Trophoblast cell (in vitro differentiated cells and primary cell): ENCODE measurements at regions not wholly inside any gene's neighbourhood (a gene's known extent, or its start where the extent isn't known, plus 50 kb on each side); places are given as distances from the start of the nearest gene placed in this dataset.

ENCODE experiments used
- DNase-seq, 2 donors: peaks; one replicate each; pipeline ENCODE4 v3.0.0-alpha.2; 2016
- H2AFZ ChIP-seq: 2 replicates; pipeline ENCODE4 v1.6.1; 2013; ENCODE audit warnings: low read length, moderate library complexity, mild to moderate bottlenecking; ENCODE audit not compliant: insufficient read depth, poor library complexity
- H2AK5ac ChIP-seq: 2 replicates; pipeline ENCODE4 v1.6.1; 2013; ENCODE audit warnings: mild to moderate bottlenecking, low read length
- H2BK120ac ChIP-seq: 2 replicates; pipeline ENCODE4 v1.6.1; 2013; ENCODE audit warnings: low read length, mild to moderate bottlenecking, moderate library complexity; ENCODE audit not compliant: insufficient read depth, poor library complexity
- H2BK12ac ChIP-seq: 2 replicates; pipeline ENCODE4 v1.6.1; 2013; ENCODE audit warnings: mild to moderate bottlenecking, low read length, moderate library complexity
- H2BK5ac ChIP-seq: 2 replicates; pipeline ENCODE4 v1.6.1; 2013; ENCODE audit warnings: low read length, low read depth, moderate library complexity, mild to moderate bottlenecking; ENCODE audit not compliant: poor library complexity
- H3K14ac ChIP-seq: 2 replicates; pipeline ENCODE4 v1.6.1; 2013; ENCODE audit warnings: mild to moderate bottlenecking, low read length
- H3K18ac ChIP-seq: 2 replicates; pipeline ENCODE4 v1.6.1; 2013; ENCODE audit warnings: mild to moderate bottlenecking, low read length
- H3K23ac ChIP-seq: 2 replicates; pipeline ENCODE4 v1.6.1; 2013; ENCODE audit warnings: low read length
- H3K27ac ChIP-seq: 2 replicates; pipeline ENCODE4 v1.5.1; 2013; ENCODE audit warnings: low read depth, mild to moderate bottlenecking, inconsistent platforms, low read length, moderate library complexity
- H3K27me3 ChIP-seq: 2 replicates; pipeline ENCODE4 v1.6.1; 2013; ENCODE audit warnings: inconsistent platforms, mild to moderate bottlenecking, low read length, moderate library complexity; ENCODE audit not compliant: insufficient read depth
- H3K36me3 ChIP-seq, 2 experiments: 1 replicate in 1 of 2; 2 replicates in 1 of 2; pipeline ENCODE4 v1.6.1; 2013; ENCODE audit warnings: low read length in 2 of 2, mild to moderate bottlenecking in 2 of 2, moderate library complexity in 1 of 2; ENCODE audit not compliant: insufficient read depth in 2 of 2, control insufficient read depth in 1 of 2
- H3K4ac ChIP-seq: 2 replicates; pipeline ENCODE4 v1.6.1; 2013; ENCODE audit warnings: low read depth, mild to moderate bottlenecking, low read length, moderate library complexity
- H3K4me1 ChIP-seq, 2 experiments: 1 replicate in 1 of 2; 2 replicates in 1 of 2; pipeline ENCODE4 v1.6.1; 2013; ENCODE audit warnings: low read length in 2 of 2, mild to moderate bottlenecking in 2 of 2, moderate library complexity in 1 of 2; ENCODE audit not compliant: insufficient read depth in 2 of 2, control insufficient read depth in 1 of 2
- H3K4me2 ChIP-seq: 2 replicates; pipeline ENCODE4 v1.6.1; 2013; ENCODE audit warnings: inconsistent platforms, mild to moderate bottlenecking, low read length, moderate library complexity
- H3K4me3 ChIP-seq: 2 replicates; pipeline ENCODE4 v1.5.1; 2013; ENCODE audit warnings: mild to moderate bottlenecking, low read depth, low read length, inconsistent platforms
- H3K79me1 ChIP-seq: one replicate; pipeline ENCODE4 v1.6.1; 2013; ENCODE audit warnings: low read length
- H3K79me2 ChIP-seq: 2 replicates; pipeline ENCODE4 v1.6.1; 2013; ENCODE audit warnings: low read length, mild to moderate bottlenecking; ENCODE audit not compliant: control insufficient read depth, insufficient read depth, poor library complexity
- H3K9ac ChIP-seq: 2 replicates; pipeline ENCODE4 v1.6.1; 2013; ENCODE audit warnings: mild to moderate bottlenecking, low read length
- H3K9me3 ChIP-seq: 2 replicates; pipeline ENCODE4 v1.6.1; 2013; ENCODE audit warnings: low read depth, mild to moderate bottlenecking, control low read depth, inconsistent platforms, low read length; ENCODE audit not compliant: insufficient read depth
- H4K12ac ChIP-seq: 2 replicates; pipeline ENCODE4 v1.6.1; 2013; ENCODE audit warnings: low read depth, mild to moderate bottlenecking, low read length, moderate library complexity
- H4K8ac ChIP-seq: 2 replicates; pipeline ENCODE4 v1.6.1; 2013; ENCODE audit warnings: low read depth, mild to moderate bottlenecking, low read length, moderate library complexity
- H4K91ac ChIP-seq: one replicate; pipeline ENCODE4 v1.6.1; 2013; ENCODE audit warnings: low read depth, mild to moderate bottlenecking, low read length, moderate library complexity
- whole genome bisulfite sequencing: extraction: QIAGEN DNeasy Blood & Tissue Kit; methylation state at CpG from one replicate; pipeline ENCODE4 v1.1.7; 2013; ENCODE audit warnings: missing lambda C conversion rate; ENCODE audit not compliant: insufficient read length, insufficient coverage; ENCODE audit errors: extremely low coverage; 5-methylcytosine and 5-hydroxymethylcytosine counted together

DNA sequence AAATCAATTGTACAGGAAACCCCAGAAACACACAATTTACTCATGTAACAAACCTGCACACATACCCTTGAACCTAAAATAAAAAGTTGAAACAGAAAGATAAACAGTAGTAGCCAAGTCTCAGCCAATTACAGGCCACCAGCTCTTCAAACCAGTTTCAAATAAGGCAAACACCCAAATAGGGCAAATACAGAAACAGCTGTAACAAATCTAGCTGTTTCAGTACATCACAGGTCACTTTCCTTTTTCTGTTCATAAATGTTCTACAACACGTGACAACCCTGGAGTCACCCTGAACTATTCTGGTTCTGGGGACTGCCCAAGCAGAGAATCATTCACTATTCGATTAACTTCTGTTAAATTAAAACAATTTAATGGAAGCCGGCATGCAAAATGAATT lies 329.0 kb downstream of the GJA1 start:
- H4K8ac ChIP-seq: no peak overlapping the region
- H3K36me3 ChIP-seq: no peaks in the 10 kb centered on the region
- H3K27ac ChIP-seq: no peak overlapping the region
- no peak overlapping the region for H2BK5ac ChIP-seq
- no peaks in the 10 kb centered on the region for H3K79me1 ChIP-seq
- no peak overlapping the region for H3K23ac ChIP-seq
- no peak overlapping the region for H3K4ac ChIP-seq
- H3K79me2 ChIP-seq: no peaks in the 10 kb centered on the region
- no peak overlapping the region for H3K4me2 ChIP-seq
- H3K27me3 ChIP-seq: no peaks in the 10 kb centered on the region
- WGBS: no CpG with 5 or more reads among the region's 3 CpGs
- no peak overlapping the region for H3K14ac ChIP-seq
- H2BK120ac ChIP-seq: no peak overlapping the region
- no peak overlapping the region for H2AFZ ChIP-seq
- no peak for DNase-seq
- H2AK5ac ChIP-seq: no peak overlapping the region
- no peak overlapping the region for H4K91ac ChIP-seq
- no peak overlapping the region for H4K12ac ChIP-seq
- H3K9ac ChIP-seq: no peak overlapping the region
- no peak overlapping the region for H3K4me3 ChIP-seq
- peaks cover 2% of the 10 kb centered on the region for H3K9me3 ChIP-seq
- H3K4me1 ChIP-seq: no peaks in the 10 kb centered on the region
- no peak overlapping the region for H2BK12ac ChIP-seq
- no peak overlapping the region for H3K18ac ChIP-seq

DNA sequence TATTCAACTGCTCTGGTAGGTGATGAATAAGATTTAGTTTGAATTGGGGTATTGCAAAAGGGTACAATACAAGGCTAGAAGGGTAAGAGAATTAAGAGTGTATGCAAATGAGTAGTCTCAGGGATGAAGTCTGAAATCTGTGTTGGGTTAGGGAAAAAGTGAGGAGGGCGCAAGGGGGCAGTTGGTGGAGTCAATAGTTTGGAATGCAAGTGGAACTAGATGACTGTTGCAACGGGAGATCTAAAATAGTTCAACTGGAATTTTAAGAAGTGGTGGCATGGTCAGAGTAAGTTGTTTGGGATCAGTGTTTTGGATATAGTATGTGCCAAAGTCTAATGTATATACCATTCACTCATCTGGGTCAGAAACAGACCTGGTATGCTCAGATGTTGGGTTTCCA lies 329.6 kb downstream of the GJA1 start:
- Histone ChIP-seq H3K79me1 (no peaks in the 10 kb centered on the region), H3K27me3 (no peaks in the 10 kb centered on the region), H2AK5ac (no peak overlapping the region), H3K79me2 (no peaks in the 10 kb centered on the region), H3K14ac (no peak overlapping the region), H4K12ac (no peak overlapping the region), H2AFZ (no peak overlapping the region), H3K36me3 (no peaks in the 10 kb centered on the region), H3K4me3 (no peak overlapping the region), H3K23ac (no peak overlapping the region), H3K9me3 (peaks cover 2% of the 10 kb centered on the region), H2BK120ac (no peak overlapping the region), H3K27ac (no peak overlapping the region), H2BK5ac (no peak overlapping the region), H3K9ac (no peak overlapping the region), H4K91ac (no peak overlapping the region), H3K18ac (no peak overlapping the region), H3K4ac (no peak overlapping the region), H3K4me1 (no peaks in the 10 kb centered on the region), H4K8ac (no peak overlapping the region), H3K4me2 (no peak overlapping the region), H2BK12ac (no peak overlapping the region)
- no CpG with 5 or more reads among the region's 2 CpGs for WGBS
- DNase-seq: peak in 1 of 2 donors; percentile 33

DNA sequence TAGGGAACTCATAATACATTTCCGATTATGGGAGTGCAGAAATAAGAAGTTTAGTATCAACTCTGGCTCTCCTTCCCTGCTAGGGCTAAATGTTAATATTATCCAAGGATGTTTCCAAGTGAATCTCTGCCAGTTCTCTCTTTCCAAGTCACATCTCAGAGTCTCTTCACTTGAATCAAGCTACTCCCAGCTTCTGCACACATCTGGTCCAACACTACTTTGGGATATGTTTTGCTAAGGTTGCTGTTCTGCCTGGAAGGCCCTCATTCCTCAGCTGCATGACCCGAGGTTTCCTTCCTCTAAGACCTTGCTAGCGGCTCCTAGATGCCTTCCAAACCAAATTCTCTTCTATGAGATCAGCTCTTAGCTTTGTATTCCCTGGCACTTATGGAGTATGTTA lies 331.8 kb downstream of the GJA1 start:
- no peak overlapping the region for H2AFZ ChIP-seq
- H3K4me3 ChIP-seq: no peak overlapping the region
- H2BK5ac ChIP-seq: no peak overlapping the region
- no peak overlapping the region for H2AK5ac ChIP-seq
- DNase-seq: peak in 1 of 2 donors; percentile 6
- no peaks in the 10 kb centered on the region for H3K79me2 ChIP-seq
- no CpG with 5 or more reads among the region's 3 CpGs for WGBS
- H3K4ac ChIP-seq: no peak overlapping the region
- H3K27ac ChIP-seq: no peak overlapping the region
- no peak overlapping the region for H3K9ac ChIP-seq
- no peak overlapping the region for H4K8ac ChIP-seq
- H4K12ac ChIP-seq: no peak overlapping the region
- no peak overlapping the region for H3K18ac ChIP-seq
- no peaks in the 10 kb centered on the region for H3K4me1 ChIP-seq
- H3K14ac ChIP-seq: no peak overlapping the region
- H4K91ac ChIP-seq: no peak overlapping the region
- H3K79me1 ChIP-seq: no peaks in the 10 kb centered on the region
- no peak overlapping the region for H3K4me2 ChIP-seq
- no peak overlapping the region for H3K23ac ChIP-seq
- H2BK12ac ChIP-seq: no peak overlapping the region
- H3K9me3 ChIP-seq: no peaks in the 10 kb centered on the region
- H3K36me3 ChIP-seq: no peaks in the 10 kb centered on the region
- H2BK120ac ChIP-seq: no peak overlapping the region
- no peaks in the 10 kb centered on the region for H3K27me3 ChIP-seq

DNA sequence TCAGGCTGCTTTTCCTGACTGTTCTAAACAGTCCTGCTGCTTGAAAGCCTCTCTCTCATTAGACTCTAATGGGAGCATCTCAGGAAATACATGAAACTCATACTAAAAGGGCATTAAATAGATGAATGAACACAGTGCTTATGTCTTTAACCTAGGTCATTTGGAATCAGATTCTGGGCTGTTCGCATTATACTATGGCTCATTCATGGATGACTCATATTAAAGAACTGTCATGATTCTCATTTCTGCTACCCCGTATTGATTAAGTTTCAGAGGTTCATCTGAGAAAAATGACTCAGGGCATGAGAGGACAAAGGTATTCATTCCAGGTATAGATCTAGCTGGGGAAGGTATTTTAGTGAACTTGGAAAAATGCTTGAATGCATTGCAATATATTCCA lies 335.5 kb downstream of the GJA1 start:
- no peak overlapping the region for H3K9ac ChIP-seq
- H2BK5ac ChIP-seq: no peak overlapping the region
- H3K27ac ChIP-seq: no peak overlapping the region
- H2AFZ ChIP-seq: no peak overlapping the region
- no peaks in the 10 kb centered on the region for H3K79me2 ChIP-seq
- no peak overlapping the region for H3K14ac ChIP-seq
- no peak overlapping the region for H2AK5ac ChIP-seq
- WGBS: no CpG with 5 or more reads among the region's 2 CpGs
- H3K4me3 ChIP-seq: no peak overlapping the region
- H3K4ac ChIP-seq: no peak overlapping the region
- DNase-seq: no peak
- H4K91ac ChIP-seq: no peak overlapping the region
- H3K23ac ChIP-seq: no peak overlapping the region
- H2BK12ac ChIP-seq: no peak overlapping the region
- H3K4me1 ChIP-seq: no peaks in the 10 kb centered on the region
- H3K18ac ChIP-seq: no peak overlapping the region
- H3K9me3 ChIP-seq: no peaks in the 10 kb centered on the region
- H3K27me3 ChIP-seq: no peaks in the 10 kb centered on the region
- H3K4me2 ChIP-seq: no peak overlapping the region
- H4K8ac ChIP-seq: no peak overlapping the region
- H3K36me3 ChIP-seq: no peaks in the 10 kb centered on the region
- H4K12ac ChIP-seq: no peak overlapping the region
- H2BK120ac ChIP-seq: no peak overlapping the region
- H3K79me1 ChIP-seq: no peaks in the 10 kb centered on the region
